Loucy (cell line): ENCODE measurements at regions not wholly inside any gene's neighbourhood (a gene's known extent, or its start where the extent isn't known, plus 50 kb on each side); places are given as distances from the start of the nearest gene placed in this dataset.
"Not testable (repeated sequence)": the region's sequence is repeated elsewhere in the genome, so short reads cannot be mapped to it uniquely, and the experiment has no call there.

ENCODE experiments used
- H2AFZ ChIP-seq: fragments of 200-600 bp; sonication (generic); 2 replicates; pipeline ENCODE4 v1.6.0; 2016; ENCODE audit warnings: antibody characterized with exemption, mild to moderate bottlenecking, low read length, moderate library complexity
- H3F3A ChIP-seq: fragments of 200-600 bp; 2 replicates; pipeline ENCODE4 v1.6.0; 2016; ENCODE audit warnings: antibody characterized with exemption, low read depth, mild to moderate bottlenecking
- H3K27me3 ChIP-seq: fragments of 200-600 bp; sonication (generic); 2 replicates; pipeline ENCODE4 v1.6.1; 2014; ENCODE audit warnings: low read length, mild to moderate bottlenecking; ENCODE audit not compliant: insufficient read depth, poor library complexity, severe bottlenecking
- H3K36me3 ChIP-seq: fragments of 200-600 bp; sonication (generic); 2 replicates; pipeline ENCODE4 v1.6.1; 2016; ENCODE audit warnings: low read length; ENCODE audit not compliant: insufficient read depth
- H3K4me1 ChIP-seq: fragments of 200-600 bp; sonication (generic); 2 replicates; pipeline ENCODE4 v1.5.1; 2014; ENCODE audit warnings: low read length, mild to moderate bottlenecking; ENCODE audit not compliant: insufficient read depth, poor library complexity, severe bottlenecking
- H3K4me2 ChIP-seq: fragments of 200-600 bp; sonication (generic); 2 replicates; pipeline ENCODE4 v1.6.0; 2014; ENCODE audit warnings: antibody characterized with exemption, low read length, low read depth, mild to moderate bottlenecking; ENCODE audit not compliant: poor library complexity, severe bottlenecking
- H3K4me3 ChIP-seq: fragments of 200-600 bp; sonication (generic); 2 replicates; pipeline ENCODE4 v1.5.1; 2014; ENCODE audit warnings: low read length, mild to moderate bottlenecking, mixed read lengths; ENCODE audit not compliant: poor library complexity, severe bottlenecking
- H3K79me2 ChIP-seq: fragments of 200-600 bp; sonication (generic); 2 replicates; pipeline ENCODE4 v1.6.1; 2014; ENCODE audit warnings: low read length; ENCODE audit not compliant: insufficient read depth
- H3K9ac ChIP-seq: fragments of 200-600 bp; sonication (generic); 2 replicates; pipeline ENCODE4 v1.6.0; 2014; ENCODE audit warnings: mild to moderate bottlenecking, low read depth, low read length, moderate library complexity; ENCODE audit not compliant: poor library complexity, severe bottlenecking
- H3K9me2 ChIP-seq: fragments of 200-600 bp; sonication (generic); replicated peaks from 2 replicates; pipeline ENCODE4 v1.6.1; 2016; ENCODE audit warnings: low read depth, low read length, mixed read lengths
- H3K9me3 ChIP-seq: fragments of 200-600 bp; sonication (generic); 2 replicates; pipeline ENCODE4 v1.6.1; 2014; ENCODE audit warnings: mild to moderate bottlenecking, antibody characterized with exemption, low read length, low read depth; ENCODE audit not compliant: insufficient read depth
- H4K20me1 ChIP-seq: fragments of 200-600 bp; sonication (generic); 2 replicates; pipeline ENCODE4 v1.6.0; 2014; ENCODE audit warnings: antibody characterized with exemption, low read length, mild to moderate bottlenecking; ENCODE audit not compliant: insufficient read depth, poor library complexity, severe bottlenecking
- CTCF ChIP-seq: fragments of 200-600 bp; sonication (generic); conservative IDR thresholded peaks from 2 replicates; pipeline ENCODE4 v1.5.1; 2014; ENCODE audit warnings: mild to moderate bottlenecking, antibody characterized with exemption, low read length
- EZH2phosphoT487 ChIP-seq: fragments of 200-600 bp; IDR thresholded peaks from 2 replicates; pipeline ENCODE4 v1.6.1; 2018; ENCODE audit warnings: antibody characterized with exemption, mild to moderate bottlenecking, moderate library complexity, borderline replicate concordance

- no peak overlapping the region for H3K9ac ChIP-seq
- H2AFZ ChIP-seq = no peak overlapping the region
- no peaks in the 10 kb centered on the region for H3F3A ChIP-seq
- no peaks in the 10 kb centered on the region for H3K36me3 ChIP-seq
- H3K4me2 ChIP-seq = no peak overlapping the region
- H3K9me3 ChIP-seq = peaks cover 14% of the 10 kb centered on the region; the same call in 1 of the 2 replicates
- no peaks in the 10 kb centered on the region for H3K9me2 ChIP-seq
- no peaks in the 10 kb centered on the region for H3K4me1 ChIP-seq
- H3K4me3 ChIP-seq = no peak overlapping the region
- no peak for TF ChIP-seq CTCF
- TF ChIP-seq EZH2phosphoT487 = no peak
- no peaks in the 10 kb centered on the region for H3K27me3 ChIP-seq
- no peaks in the 10 kb centered on the region for H4K20me1 ChIP-seq
- no peaks in the 10 kb centered on the region for H3K79me2 ChIP-seq
Measured at GRCh38 chr2:237240252-237240651, 154.6 kb downstream of the COPS8 start.

- H3K4me2 ChIP-seq, H2AFZ ChIP-seq, H3K4me3 ChIP-seq, H3K27me3 ChIP-seq, H3K9me2 ChIP-seq, H3K36me3 ChIP-seq, H4K20me1 ChIP-seq, H3F3A ChIP-seq, H3K9ac ChIP-seq, H3K79me2 ChIP-seq, H3K4me1 ChIP-seq: not testable (repeated sequence)
- peaks cover 14% of the 10 kb centered on the region; the same call in 1 of the 2 replicates for H3K9me3 ChIP-seq
Measured at GRCh38 chr2:237240868-237241267, 155.2 kb downstream of the COPS8 start.

GRCh38 chr2:237242091-237242536, 156.4 kb downstream of the COPS8 start:
- no peaks in the 10 kb centered on the region for H3K27me3 ChIP-seq
- H3K79me2 ChIP-seq = no peaks in the 10 kb centered on the region
- H3K4me3 ChIP-seq = no peak overlapping the region
- H3K9me3 ChIP-seq = peaks cover 14% of the 10 kb centered on the region; the same call in 1 of the 2 replicates
- no peaks in the 10 kb centered on the region for H3K9me2 ChIP-seq
- H3K4me1 ChIP-seq = no peaks in the 10 kb centered on the region
- H2AFZ ChIP-seq = no peak overlapping the region
- H3K36me3 ChIP-seq = no peaks in the 10 kb centered on the region
- no peak overlapping the region for H3K4me2 ChIP-seq
- H3K9ac ChIP-seq = no peak overlapping the region
- TF ChIP-seq CTCF (no peak), EZH2phosphoT487 (no peak)
- no peaks in the 10 kb centered on the region for H4K20me1 ChIP-seq
- H3F3A ChIP-seq = no peaks in the 10 kb centered on the region

GRCh38 chr2:237243487-237243886, 157.8 kb downstream of the COPS8 start:
- Histone ChIP-seq H3K79me2 (no peaks in the 10 kb centered on the region), H3K4me1 (no peaks in the 10 kb centered on the region), H3K4me2 (no peak overlapping the region), H2AFZ (no peak overlapping the region), H3K9ac (no peak overlapping the region), H4K20me1 (no peaks in the 10 kb centered on the region), H3F3A (no peaks in the 10 kb centered on the region), H3K9me3 (peaks cover 14% of the 10 kb centered on the region; the same call in 1 of the 2 replicates), H3K9me2 (no peaks in the 10 kb centered on the region), H3K36me3 (no peaks in the 10 kb centered on the region), H3K4me3 (no peak overlapping the region), H3K27me3 (no peaks in the 10 kb centered on the region)
- TF ChIP-seq EZH2phosphoT487 (no peak), CTCF (no peak)
